ENCODE measurements at regions not wholly inside any gene's neighbourhood (a gene's known extent, or its start where the extent isn't known, plus 50 kb on each side); places are given as distances from the start of the nearest gene placed in this dataset.
"Not testable (repeated sequence)": the region's sequence is repeated elsewhere in the genome, so short reads cannot be mapped to it uniquely, and the experiment has no call there.

DNA sequence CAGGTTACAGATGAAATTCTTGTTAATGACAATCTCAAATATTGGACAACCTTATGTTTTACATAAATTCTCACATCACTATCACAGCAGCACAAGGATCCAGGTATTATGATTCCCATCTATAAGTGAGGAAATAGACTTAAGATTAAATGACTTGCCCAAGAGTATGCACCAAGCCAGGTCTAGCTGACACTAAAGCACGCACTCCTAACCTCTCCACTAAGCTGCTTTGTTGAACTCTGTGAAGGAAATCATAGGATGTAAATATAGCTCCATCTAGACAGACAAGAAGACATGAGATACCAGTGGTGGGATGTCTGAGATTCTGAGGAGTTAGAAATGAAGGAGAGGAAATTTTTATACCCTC is 87.9 kb downstream of the PHLDA1 start:
- no peak for DNase-seq (ENCODE audit: low read depth)

- not testable (repeated sequence) for DNase-seq (ENCODE audit: low read depth)
Observed at GRCh38 chr12:75941661-75942060, 89.9 kb downstream of the PHLDA1 start.

- DNase-seq (ENCODE audit: low read depth), result no peak
Observed at GRCh38 chr12:75939016-75939642, 92.4 kb downstream of the PHLDA1 start.

- no peak for DNase-seq (ENCODE audit: low read depth)
Observed at GRCh38 chr12:75938189-75938588, 93.4 kb downstream of the PHLDA1 start.

DNA sequence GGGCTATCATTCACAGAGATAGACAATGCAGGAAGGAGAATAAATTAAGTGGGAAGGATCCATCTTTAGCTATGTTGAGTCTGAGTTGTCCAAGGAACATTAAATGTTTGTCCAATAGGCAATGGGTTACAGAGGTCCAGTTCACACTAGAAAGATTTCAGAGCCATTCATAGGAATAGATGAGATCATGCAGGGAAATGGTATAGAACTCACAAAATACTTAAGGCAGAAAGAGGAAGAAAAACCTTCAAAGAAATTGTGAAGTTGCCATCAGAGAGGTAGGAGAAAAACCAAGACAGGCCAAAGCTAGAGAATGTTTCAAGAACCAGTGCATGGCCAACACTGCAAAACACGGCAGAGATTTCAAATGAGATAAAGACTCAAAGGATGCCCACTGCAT is 94.1 kb downstream of the PHLDA1 start:
- no peak for DNase-seq (ENCODE audit: low read depth)

DNA sequence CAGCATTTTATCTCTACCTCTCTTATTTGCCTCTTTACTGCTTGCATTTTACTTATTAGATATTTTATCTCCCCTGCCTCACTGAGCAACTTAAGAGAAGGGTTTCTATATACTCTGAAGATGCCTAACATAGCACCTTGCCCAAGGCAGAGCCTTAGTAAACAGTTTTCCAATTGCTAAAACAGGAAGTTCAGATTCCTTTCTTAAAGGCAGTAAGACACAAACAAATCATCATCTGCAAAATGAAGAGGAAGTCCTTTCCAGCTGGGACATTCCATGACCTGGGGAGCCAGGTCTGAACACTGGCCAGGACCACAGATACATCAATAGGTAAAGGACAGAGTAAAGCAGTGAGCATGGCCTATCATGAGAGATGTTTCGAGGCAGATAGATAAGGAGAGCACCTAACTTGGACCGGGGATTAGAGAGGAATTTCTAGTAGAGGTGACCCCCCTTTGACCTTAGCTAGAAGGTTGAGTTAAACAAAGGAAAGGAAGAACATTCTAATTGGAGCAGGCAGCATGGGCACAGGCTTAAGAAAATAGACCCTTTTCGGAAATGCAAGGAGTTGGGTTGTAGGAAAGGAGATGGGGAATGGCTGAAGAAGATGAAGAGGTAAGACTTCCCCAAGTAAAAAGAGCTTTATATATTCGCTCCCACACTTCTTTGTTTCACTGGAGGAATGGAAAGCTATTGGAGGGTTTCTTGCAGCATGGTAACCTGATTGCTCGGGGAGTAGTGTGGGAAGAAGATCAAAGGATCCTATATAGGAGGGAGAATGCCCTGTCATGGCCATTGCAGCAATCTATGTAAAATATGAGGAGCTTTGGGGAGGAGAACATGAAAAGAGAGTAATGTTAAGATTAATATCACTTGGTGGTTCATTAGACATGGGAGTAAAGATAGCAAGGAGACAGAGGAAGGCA is 94.8 kb downstream of the PHLDA1 start:
- no peak for DNase-seq (ENCODE audit: low read depth)

DNA sequence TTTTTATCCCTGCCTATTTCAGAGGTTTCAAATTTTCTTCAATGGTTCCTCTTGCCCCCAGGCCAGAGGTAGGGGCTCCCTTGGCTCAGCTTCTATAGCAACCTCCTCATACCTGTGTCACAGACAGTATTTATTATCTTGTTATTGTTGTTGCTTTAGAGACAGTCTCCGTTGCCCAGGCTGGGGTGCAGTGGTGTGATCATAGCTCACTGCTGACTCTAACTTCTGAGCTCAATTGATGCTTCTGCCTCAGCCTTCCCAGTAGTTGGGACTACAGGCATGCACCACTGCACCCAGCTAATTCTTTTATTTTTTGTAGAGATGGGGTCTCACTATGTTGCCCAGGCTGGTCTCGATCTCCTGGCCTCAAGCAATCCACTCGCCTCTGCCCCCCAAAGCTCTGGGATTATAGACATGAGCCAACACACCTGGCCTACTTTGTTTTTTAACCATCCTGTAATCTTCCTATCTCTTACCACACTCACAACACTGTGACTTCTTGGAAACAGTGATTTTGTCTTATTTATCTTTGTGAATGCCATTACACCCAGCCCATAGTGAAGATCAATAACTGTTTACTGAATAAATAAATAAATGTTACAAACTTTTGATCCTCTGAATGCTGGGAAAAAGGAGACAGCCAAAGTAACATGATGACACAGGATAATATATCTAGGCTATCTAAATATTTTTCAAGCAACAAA is 95.9 kb downstream of the PHLDA1 start:
- no peak for DNase-seq (ENCODE audit: low read depth)

DNA sequence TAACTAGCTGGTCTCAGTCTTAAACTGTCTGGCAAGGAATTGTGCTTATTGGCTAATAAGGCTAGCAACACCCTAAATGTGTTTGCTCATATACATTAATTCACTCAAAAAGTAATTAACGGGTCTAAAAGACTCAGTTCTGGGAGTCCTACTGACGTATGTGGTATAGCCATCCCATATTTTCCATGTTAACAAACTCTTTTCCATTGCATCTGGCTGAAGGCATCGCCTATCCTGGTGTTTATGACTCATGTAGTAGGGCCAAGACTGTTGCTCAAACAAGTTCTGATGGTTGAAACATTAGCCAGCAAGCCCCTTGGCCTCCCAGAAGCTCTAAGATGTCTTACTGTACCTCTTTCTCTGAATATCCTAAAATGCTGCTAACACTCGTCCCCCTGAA is 98.5 kb downstream of the PHLDA1 start:
- no peak for DNase-seq (ENCODE audit: low read depth)

DNA sequence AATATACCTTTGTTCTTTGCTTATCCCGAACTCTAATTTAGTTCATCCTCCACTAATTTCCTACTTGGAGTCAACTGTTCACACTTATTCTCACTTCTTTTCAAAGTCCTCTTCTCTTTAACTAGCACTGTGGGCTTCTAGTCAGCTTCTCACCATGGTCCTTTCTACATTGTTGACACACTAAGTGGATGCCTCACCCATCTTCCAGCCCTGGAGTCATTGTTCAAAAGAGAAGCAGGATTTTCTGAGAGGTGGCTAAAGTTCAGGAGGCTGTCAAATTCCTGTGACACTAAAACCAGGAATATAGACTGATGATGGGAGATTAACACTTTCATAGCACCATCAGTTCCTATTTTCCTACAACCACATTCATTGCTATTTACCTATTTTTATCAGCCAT is 99.3 kb downstream of the PHLDA1 start:
- DNase-seq (ENCODE audit: low read depth), result no peak

GRCh38 chr12:75923964-75924666 is 107.5 kb downstream of the PHLDA1 start:
- DNase-seq (ENCODE audit: low read depth), result no peak

GRCh38 chr12:75922944-75923642 is 108.5 kb downstream of the PHLDA1 start:
- no peak for DNase-seq (ENCODE audit: low read depth)

DNA sequence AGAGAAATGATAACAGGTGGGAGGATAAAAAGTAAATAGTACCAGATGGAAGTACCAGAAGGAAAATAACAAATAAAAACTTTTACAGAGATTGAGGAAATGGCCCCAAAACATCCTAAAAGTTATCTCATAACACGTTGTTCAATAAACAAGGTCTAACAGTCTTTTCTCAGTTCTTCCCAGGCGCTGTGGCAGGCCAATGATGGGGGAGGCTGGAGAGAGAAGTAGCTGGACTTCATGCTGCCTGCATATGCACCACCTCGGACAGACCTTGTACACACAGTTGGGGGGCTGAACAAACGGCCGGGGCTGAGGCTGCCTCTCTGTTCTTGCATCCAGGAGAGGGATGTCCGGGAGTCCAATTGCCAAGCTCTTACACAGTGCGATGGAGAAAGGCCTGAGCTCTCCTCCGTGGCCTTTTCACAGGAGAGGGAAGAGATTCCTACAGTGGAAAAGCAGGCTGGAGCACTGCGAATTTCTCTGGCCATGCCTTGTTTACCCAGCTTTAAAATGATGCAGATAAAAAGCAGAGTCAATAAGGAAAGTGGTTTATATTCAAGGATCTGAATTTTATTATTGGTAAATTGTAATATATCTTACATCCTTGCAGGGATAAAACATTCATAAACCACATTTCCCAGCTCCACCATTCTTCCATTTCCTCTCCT is 109.8 kb downstream of the PHLDA1 start:
- DNase-seq (ENCODE audit: low read depth), result no peak

DNA sequence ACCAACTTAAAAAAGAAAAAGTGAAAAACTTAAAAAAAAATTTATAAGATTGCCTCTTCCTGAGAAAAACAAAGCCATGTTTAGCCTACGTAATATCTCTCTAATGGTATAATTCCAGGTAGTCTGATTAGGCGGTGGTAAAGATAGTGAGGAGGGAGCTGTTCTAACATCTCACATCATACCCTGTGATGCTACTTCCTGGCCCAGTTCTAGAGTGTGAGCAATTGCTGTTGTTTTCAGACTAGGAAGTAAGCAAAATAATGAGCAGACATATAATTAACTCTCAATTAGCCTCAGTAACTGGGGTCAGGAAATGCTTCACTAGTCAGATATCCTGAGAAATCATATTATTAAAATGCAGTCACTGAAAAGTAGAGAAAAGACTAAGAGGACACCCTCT is 113.9 kb downstream of the PHLDA1 start:
- DNase-seq (ENCODE audit: low read depth), result no peak

GRCh38 chr12:75917083-75917482 is 114.5 kb downstream of the PHLDA1 start:
- DNase-seq (ENCODE audit: low read depth), result no peak

- no peak for DNase-seq (ENCODE audit: low read depth)
Observed at GRCh38 chr12:75913502-75914351, 117.8 kb downstream of the PHLDA1 start.

GRCh38 chr12:75909714-75910656 is 121.6 kb downstream of the PHLDA1 start:
- no peak for DNase-seq (ENCODE audit: low read depth)

DNA sequence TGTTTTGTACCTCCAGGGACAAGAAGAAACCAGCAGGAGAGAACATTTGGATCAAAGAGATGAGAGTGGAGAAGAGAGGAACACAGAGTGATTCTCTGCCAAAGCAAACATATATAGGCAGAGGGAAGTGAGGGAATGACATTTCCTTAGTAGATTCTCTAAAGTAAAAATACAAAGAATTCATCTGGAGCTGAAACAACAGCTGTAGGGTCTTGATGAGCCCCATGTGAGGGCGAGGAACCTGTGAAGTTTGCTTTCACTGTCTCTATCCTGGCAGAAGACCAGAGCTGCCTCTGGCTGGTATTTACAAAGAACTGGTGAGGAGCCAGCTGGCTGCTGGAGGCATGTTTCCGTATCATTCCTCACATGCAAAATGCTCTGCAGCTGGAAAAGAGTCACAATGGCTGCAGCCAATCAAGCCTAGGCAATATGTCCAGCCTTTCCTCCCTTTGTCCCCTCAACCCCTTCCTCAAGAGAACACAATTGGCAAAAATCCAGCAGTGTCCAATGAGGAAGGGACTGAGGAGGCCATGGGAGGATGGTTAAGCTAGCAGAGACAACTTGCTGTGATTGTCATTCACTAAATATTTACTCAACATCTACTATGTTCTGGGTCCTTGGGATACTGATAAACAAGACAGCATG is 122.5 kb downstream of the PHLDA1 start:
- no peak for DNase-seq (ENCODE audit: low read depth)

GRCh38 chr12:75905922-75906321 is 125.7 kb downstream of the PHLDA1 start:
- no peak for DNase-seq (ENCODE audit: low read depth)

Measured in CMK (cell line).